ENCODE measurements at regions not wholly inside any gene's neighbourhood (a gene's known extent, or its start where the extent isn't known, plus 50 kb on each side); places are given as distances from the start of the nearest gene placed in this dataset.

- H3K9me3 ChIP-seq (ENCODE audit: control insufficient read depth in 4 of 4, low read length in 3 of 4) = no peaks in the 10 kb centered on the region
- H3K9ac ChIP-seq (ENCODE audit: low read depth in 1 of 2, low read length in 2 of 2) = no peak overlapping the region
- peaks cover 0 to 2% (median 0%) of the 10 kb centered on the region in 4 donors for H3K27me3 ChIP-seq (ENCODE audit: control insufficient read depth in 4 of 4, insufficient read depth in 4 of 4, low read length in 3 of 4)
- no peak for DNase-seq (ENCODE audit: low spot score)
- H3K36me3 ChIP-seq (ENCODE audit: control insufficient read depth in 4 of 4, insufficient read depth in 3 of 4, low read depth in 1 of 4, low read length in 3 of 4) = no peaks in the 10 kb centered on the region
- H3K27ac ChIP-seq (ENCODE audit: low read depth in 1 of 2, low read length in 2 of 2) = no peak overlapping the region
- H3K4me1 ChIP-seq (ENCODE audit: control insufficient read depth in 4 of 4, insufficient read depth in 4 of 4, low read length in 3 of 4) = peaks cover 3 to 7% (median 6%) of the 10 kb centered on the region in 4 donors
- no peak overlapping the region for H3K4me3 ChIP-seq (ENCODE audit: low read depth in 1 of 3, low read length in 3 of 3)
- TF ChIP-seq HNF4G (IDR thresholded peaks at IDR 0.05) (no peak), FOXA1 (IDR thresholded peaks at IDR 0.05) (no peak), CTCF (IDR thresholded peaks at IDR 0.05; ENCODE audit: low read depth, low read length, missing input control) (no peak), EGR1 (IDR thresholded peaks at IDR 0.05; ENCODE audit: low read depth in 2 of 2) (no peak), GABPA (IDR thresholded peaks at IDR 0.05 in 1 of 2, conservative IDR thresholded peaks at IDR 0.05 in 1 of 2) (no peak), YY1 (IDR thresholded peaks at IDR 0.05) (no peak), NR2F2 (IDR thresholded peaks at IDR 0.05) (no peak), REST (IDR thresholded peaks at IDR 0.05) (no peak), RAD21 (IDR thresholded peaks at IDR 0.05) (no peak), MAX (IDR thresholded peaks at IDR 0.05) (no peak), HNF4A (conservative IDR thresholded peaks at IDR 0.05) (no peak), FOXA2 (IDR thresholded peaks at IDR 0.05) (no peak), RXRA (IDR thresholded peaks at IDR 0.05) (no peak), ATF3 (IDR thresholded peaks at IDR 0.05) (no peak), TAF1 (conservative IDR thresholded peaks at IDR 0.05) (no peak), JUND (IDR thresholded peaks at IDR 0.05) (no peak), ZBTB33 (IDR thresholded peaks at IDR 0.05) (no peak)
- WGBS = 56% methylated on average over 5 of the region's 5 CpGs
These were observed 74.1 kb upstream of the CASZ1 start for GRCh38 chr1:10870493-10871096.
